ENCODE measurements at regions not wholly inside any gene's neighbourhood (a gene's known extent, or its start where the extent isn't known, plus 50 kb on each side); places are given as distances from the start of the nearest gene placed in this dataset.
"Not testable (repeated sequence)": the region's sequence is repeated elsewhere in the genome, so short reads cannot be mapped to it uniquely, and the experiment has no call there.

DNA sequence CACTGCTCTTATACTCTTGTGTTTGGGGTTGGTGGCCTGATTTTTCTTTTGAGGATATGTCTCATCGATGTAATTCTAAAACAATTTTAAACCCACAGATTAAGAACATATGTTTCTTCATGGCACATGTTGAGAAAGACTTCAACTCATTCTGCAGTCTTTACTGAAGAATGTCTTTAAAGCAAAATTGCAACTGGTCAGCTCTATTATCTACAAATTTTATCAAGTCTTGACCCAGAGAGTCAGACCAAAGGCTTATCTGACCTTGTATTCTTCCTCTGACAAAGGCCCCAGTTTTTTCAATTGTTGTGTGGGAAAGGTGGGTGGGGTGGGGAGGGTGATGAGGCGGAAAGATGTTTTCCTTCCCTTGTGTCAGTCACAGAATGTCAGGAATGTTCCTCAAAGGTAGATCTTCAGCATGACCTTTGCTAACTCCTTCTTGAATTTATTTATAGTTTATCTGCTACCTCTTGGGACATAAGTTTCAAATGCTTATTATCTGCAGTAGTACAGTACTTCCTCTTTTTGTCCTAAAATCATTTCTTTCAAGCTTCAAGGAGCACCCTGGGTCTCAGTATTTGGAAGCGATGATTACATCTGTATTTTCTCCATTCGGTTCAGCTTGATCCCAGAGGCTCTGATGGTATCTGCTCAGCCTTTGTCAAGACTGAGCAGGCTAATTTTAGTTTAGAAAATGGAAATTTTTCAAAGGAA, 63.2 kb upstream of the TIAM2 start:
- no peaks in the 10 kb centered on the region for H3K4me1 ChIP-seq
- no peaks in the 10 kb centered on the region for H3K27me3 ChIP-seq
- H3K27ac ChIP-seq, result no peak overlapping the region
- H3K9me3 ChIP-seq, result no peaks in the 10 kb centered on the region
- DNase-seq, result no peak
- H3K4me3 ChIP-seq, result no peak overlapping the region
- WGBS, 2 donors, result 74 to 79% methylated on average over 4 of the region's 4 CpGs
- TF ChIP-seq POLR2AphosphoS5 (IDR thresholded peaks at IDR 0.05) (no peak), EP300 (IDR thresholded peaks at IDR 0.05) (no peak)
- ATAC-seq (ENCODE audit: low FRiP score in 2 of 2), result no peak
- no peaks in the 10 kb centered on the region for H3K36me3 ChIP-seq

DNA sequence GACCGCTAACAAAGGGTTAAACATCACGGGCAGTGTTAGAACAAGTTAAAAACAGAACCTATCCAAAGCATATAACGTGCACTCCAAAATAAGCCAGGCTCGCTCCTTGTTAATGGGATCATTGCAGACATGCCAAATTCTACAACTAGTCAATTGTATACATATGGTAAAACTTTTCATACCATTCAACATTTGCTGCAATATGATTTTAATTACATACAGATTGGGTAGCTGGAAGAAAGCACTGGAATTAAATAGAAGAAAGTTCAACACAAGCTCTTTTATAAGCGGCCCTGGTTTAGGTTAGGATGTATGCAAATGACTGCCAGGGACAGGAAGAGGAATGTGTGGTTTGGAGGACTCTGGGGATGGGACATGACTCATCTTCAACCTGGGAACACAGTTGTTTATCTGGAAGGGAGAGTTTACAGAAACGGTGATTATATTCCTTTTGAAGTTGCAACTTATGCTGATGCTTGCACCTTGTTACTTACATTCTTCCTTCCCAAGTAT, 62.5 kb upstream of the TIAM2 start:
- Histone ChIP-seq H3K4me3 (no peak overlapping the region), H3K4me1 (no peaks in the 10 kb centered on the region), H3K27ac (no peak overlapping the region), H3K9me3 (no peaks in the 10 kb centered on the region), H3K27me3 (no peaks in the 10 kb centered on the region), H3K36me3 (no peaks in the 10 kb centered on the region)
- 59 to 63% methylated on average over 6 of the region's 6 CpGs for WGBS, 2 donors
- TF ChIP-seq POLR2A (IDR thresholded peaks at IDR 0.05) (no peak), POLR2AphosphoS5 (IDR thresholded peaks at IDR 0.05) (no peak), EP300 (IDR thresholded peaks at IDR 0.05) (no peak)
- TF ChIP-seq, protein P1, sequence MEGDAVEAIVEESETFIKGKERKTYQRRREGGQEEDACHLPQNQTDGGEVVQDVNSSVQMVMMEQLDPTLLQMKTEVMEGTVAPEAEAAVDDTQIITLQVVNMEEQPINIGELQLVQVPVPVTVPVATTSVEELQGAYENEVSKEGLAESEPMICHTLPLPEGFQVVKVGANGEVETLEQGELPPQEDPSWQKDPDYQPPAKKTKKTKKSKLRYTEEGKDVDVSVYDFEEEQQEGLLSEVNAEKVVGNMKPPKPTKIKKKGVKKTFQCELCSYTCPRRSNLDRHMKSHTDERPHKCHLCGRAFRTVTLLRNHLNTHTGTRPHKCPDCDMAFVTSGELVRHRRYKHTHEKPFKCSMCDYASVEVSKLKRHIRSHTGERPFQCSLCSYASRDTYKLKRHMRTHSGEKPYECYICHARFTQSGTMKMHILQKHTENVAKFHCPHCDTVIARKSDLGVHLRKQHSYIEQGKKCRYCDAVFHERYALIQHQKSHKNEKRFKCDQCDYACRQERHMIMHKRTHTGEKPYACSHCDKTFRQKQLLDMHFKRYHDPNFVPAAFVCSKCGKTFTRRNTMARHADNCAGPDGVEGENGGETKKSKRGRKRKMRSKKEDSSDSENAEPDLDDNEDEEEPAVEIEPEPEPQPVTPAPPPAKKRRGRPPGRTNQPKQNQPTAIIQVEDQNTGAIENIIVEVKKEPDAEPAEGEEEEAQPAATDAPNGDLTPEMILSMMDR (IDR thresholded peaks at IDR 0.05), result no peak
- no peak for DNase-seq
- no peak for ATAC-seq (ENCODE audit: low FRiP score in 2 of 2)

DNA sequence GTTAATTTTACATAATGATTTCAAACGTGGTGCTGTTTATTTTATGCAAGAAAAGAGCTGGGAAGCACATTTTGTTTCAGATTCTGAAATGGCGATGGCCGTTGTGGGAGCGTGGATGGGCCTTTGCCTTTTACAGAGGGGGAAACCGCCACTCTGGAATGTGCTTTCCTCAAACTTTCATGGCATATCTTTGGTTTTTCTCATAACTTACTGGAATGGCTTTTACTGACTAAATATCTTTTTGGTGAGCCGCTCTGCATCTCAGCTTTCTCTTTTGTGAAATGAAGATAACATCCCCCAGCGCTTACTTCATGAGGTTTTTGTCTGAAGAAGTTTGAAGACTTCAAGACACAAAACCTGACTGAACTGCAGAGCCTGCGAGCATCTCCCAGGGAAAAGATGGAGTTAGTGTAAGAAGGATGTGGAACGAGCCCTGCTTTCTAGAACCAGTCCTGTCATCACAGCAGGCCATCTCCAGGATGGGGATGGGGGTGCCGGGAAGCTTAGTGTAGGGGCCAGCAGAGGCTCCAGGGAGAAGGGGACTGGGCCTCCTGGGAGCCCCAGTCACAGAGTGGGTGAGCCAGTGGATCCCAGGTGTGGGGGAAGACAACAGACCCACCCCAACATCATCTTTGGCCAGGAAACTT, 61.8 kb upstream of the TIAM2 start:
- DNase-seq (no peak), ATAC-seq (ENCODE audit: low FRiP score in 2 of 2) (no peak)
- 88 to 91% methylated on average over 10 of the region's 10 CpGs for WGBS, 2 donors
- no peaks in the 10 kb centered on the region for H3K27me3 ChIP-seq
- H3K27ac ChIP-seq, result no peak overlapping the region
- no peak overlapping the region for H3K4me3 ChIP-seq
- TF ChIP-seq, protein P1 (IDR thresholded peaks at IDR 0.05), result no peak
- TF ChIP-seq EP300 (IDR thresholded peaks at IDR 0.05) (no peak), POLR2A (IDR thresholded peaks at IDR 0.05) (no peak), POLR2AphosphoS5 (IDR thresholded peaks at IDR 0.05) (no peak)
- no peaks in the 10 kb centered on the region for H3K9me3 ChIP-seq
- H3K36me3 ChIP-seq, result no peaks in the 10 kb centered on the region
- H3K4me1 ChIP-seq, result no peaks in the 10 kb centered on the region

DNA sequence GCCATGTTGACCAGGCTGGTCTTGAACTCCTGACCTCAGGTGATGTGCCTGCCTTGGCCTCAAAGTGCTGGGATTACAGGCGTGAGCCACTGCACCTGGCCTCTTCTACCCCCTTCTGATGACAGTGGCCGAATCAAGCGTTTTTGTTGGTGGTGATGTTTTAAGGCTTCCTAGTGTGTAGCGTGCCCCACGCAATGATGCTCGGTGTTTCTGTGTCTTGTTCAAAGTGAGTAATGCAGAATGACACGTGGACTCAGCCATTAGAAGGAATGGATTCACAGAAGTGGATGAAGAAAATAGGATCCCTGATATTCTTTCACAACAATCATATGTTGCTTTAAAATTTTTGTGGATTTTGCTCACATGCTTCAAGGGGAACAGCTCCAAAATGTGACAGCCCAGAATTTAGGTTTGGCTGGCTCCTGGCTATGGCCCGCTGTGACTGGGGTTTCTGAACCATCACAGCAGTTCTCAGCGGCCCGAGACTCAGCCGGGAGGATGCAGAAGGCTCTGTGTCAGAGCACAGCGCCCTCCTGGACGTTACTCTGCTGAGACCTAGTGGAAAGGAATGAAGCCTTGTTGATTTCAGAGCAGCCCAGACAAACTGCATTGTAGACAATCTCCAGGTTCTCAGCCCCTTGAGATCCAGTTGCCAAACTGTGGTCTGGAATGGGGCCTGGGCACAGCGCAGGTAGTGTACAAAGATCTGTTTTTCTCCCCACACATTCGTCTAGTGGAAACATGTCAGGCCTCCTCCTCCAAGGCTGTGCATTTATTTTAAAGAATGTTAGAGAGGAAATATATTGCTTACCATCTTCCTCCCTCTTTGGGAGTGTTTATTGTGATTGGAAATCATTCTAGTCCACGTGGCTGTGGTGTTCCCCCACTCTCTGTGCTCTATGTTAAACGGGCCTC, 57.6 kb upstream of the TIAM2 start:
- H3K27ac ChIP-seq, result no peak overlapping the region
- H3K36me3 ChIP-seq, result no peaks in the 10 kb centered on the region
- no peaks in the 10 kb centered on the region for H3K4me1 ChIP-seq
- no peaks in the 10 kb centered on the region for H3K9me3 ChIP-seq
- DNase-seq (no peak), ATAC-seq (ENCODE audit: low FRiP score in 2 of 2) (peak in 1 of 2 donors; percentile 28)
- WGBS, 2 donors, result 74 to 77% methylated on average over 14 to 17 of the region's 17 CpGs
- no peaks in the 10 kb centered on the region for H3K27me3 ChIP-seq
- TF ChIP-seq POLR2AphosphoS5 (IDR thresholded peaks at IDR 0.05) (no peak), POLR2A (IDR thresholded peaks at IDR 0.05) (no peak), EP300 (IDR thresholded peaks at IDR 0.05) (no peak)
- TF ChIP-seq, protein P1 (IDR thresholded peaks at IDR 0.05), result no peak
- no peak overlapping the region for H3K4me3 ChIP-seq

DNA sequence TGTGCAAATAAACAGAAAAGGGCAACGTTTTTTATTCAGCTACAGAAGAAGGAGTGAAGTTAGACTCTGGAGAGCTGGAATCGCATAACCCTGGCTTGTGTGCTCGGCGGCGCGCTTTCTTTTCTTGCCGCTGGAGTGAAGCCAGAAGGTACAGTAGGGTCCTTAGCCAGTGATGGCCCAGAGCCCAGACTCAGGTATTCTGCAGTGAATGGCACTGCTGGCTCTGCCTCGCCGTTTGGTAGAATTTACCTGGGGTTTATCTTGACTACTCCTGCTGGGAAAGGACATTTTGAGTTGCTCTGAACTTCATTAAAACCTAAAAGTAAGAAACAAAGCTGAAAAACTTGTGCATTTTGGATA, 56.9 kb upstream of the TIAM2 start:
- Histone ChIP-seq H3K9me3 (no peaks in the 10 kb centered on the region), H3K4me3 (no peak overlapping the region), H3K4me1 (no peaks in the 10 kb centered on the region), H3K27ac (no peak overlapping the region), H3K36me3 (no peaks in the 10 kb centered on the region), H3K27me3 (no peaks in the 10 kb centered on the region)
- TF ChIP-seq POLR2A (IDR thresholded peaks at IDR 0.05) (no peak), POLR2AphosphoS5 (IDR thresholded peaks at IDR 0.05) (no peak), EP300 (IDR thresholded peaks at IDR 0.05) (no peak)
- TF ChIP-seq, protein P1 (IDR thresholded peaks at IDR 0.05), result no peak
- peak; percentile 24 to 35 for ATAC-seq (ENCODE audit: low FRiP score in 2 of 2)
- DNase-seq, result peak in 1 of 2 donors; percentile 59
- 63 to 72% methylated on average over 9 of the region's 9 CpGs for WGBS, 2 donors

GRCh38 chr6:154938727-154939285, 56.3 kb upstream of the TIAM2 start:
- H3K27ac ChIP-seq; DNase-seq; H3K27me3 ChIP-seq; H3K4me3 ChIP-seq; H3K4me1 ChIP-seq; ATAC-seq (ENCODE audit: low FRiP score in 2 of 2); H3K36me3 ChIP-seq; H3K9me3 ChIP-seq: not testable (repeated sequence)
- 95 to 98% methylated on average over 16 of the region's 16 CpGs for WGBS, 2 donors

All from upper lobe of left lung (tissue), 6 donors.